Neural cell (in vitro differentiated cells): ENCODE measurements at regions not wholly inside any gene's neighbourhood (a gene's known extent, or its start where the extent isn't known, plus 50 kb on each side); places are given as distances from the start of the nearest gene placed in this dataset.

ENCODE experiments used
- EP300 ChIP-seq: fragments of 450-650 bp; conservative IDR thresholded peaks from 2 replicates; pipeline ENCODE4 v1.6.1; 2014; ENCODE audit warnings: antibody characterized with exemption, mild to moderate bottlenecking, moderate library complexity; ENCODE audit not compliant: poor library complexity, severe bottlenecking
- EZH2 ChIP-seq: fragments of 200-600, 300-800 bp; shearing (Covaris generic), sonication (generic); IDR thresholded peaks from 2 replicates; pipeline ENCODE4 v1.6.1; 2014; ENCODE audit warnings: antibody characterized with exemption, low read length, borderline replicate concordance, mild to moderate bottlenecking; ENCODE audit not compliant: insufficient read depth, poor library complexity, severe bottlenecking
- TF ChIP-seq, protein P1 (sequence below): fragments of 450-650 bp; IDR thresholded peaks from 2 replicates; pipeline ENCODE4 v1.5.1; 2014; ENCODE audit warnings: antibody characterized with exemption, mild to moderate bottlenecking, moderate library complexity; ENCODE audit not compliant: poor library complexity, severe bottlenecking

DNA sequence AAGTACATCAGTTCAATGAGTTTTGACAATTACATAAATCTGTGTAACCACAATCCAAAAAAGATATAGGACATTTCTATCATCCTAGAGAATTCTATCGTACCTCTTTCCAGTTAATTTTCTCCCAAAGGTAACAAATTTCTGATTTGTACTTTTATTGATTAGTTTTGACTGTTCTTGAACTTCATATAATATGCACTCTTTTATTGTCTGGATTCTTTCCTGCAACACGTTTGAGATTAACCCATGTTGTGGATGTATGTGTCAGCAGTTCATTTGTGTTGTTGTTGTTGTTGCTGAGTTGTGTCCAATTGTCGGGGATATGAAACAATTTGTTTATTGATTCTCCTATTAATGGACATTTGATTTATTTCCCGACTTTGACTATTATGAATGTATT lies 145.9 kb upstream of the WDR11 start:
- no peak for TF ChIP-seq EZH2
- TF ChIP-seq, protein P1, sequence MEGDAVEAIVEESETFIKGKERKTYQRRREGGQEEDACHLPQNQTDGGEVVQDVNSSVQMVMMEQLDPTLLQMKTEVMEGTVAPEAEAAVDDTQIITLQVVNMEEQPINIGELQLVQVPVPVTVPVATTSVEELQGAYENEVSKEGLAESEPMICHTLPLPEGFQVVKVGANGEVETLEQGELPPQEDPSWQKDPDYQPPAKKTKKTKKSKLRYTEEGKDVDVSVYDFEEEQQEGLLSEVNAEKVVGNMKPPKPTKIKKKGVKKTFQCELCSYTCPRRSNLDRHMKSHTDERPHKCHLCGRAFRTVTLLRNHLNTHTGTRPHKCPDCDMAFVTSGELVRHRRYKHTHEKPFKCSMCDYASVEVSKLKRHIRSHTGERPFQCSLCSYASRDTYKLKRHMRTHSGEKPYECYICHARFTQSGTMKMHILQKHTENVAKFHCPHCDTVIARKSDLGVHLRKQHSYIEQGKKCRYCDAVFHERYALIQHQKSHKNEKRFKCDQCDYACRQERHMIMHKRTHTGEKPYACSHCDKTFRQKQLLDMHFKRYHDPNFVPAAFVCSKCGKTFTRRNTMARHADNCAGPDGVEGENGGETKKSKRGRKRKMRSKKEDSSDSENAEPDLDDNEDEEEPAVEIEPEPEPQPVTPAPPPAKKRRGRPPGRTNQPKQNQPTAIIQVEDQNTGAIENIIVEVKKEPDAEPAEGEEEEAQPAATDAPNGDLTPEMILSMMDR: no peak
- no peak for TF ChIP-seq EP300
